Activated gamma-delta T cell treated with anti-CD3 and anti-CD28 coated beads, Interleukin-2, amount 50 U/mL, for 16 hours (primary cell): ENCODE measurements at regions not wholly inside any gene's neighbourhood (a gene's known extent, or its start where the extent isn't known, plus 50 kb on each side); places are given as distances from the start of the nearest gene placed in this dataset.
A peak's percentile ranks its signal among the peaks of the same experiment; 100 is the strongest.

Experiments used
- DNase-seq: peaks from one replicate; pipeline ENCODE4 v3.0.0-alpha.2; 2020; ENCODE audit warnings: low read depth

DNA sequence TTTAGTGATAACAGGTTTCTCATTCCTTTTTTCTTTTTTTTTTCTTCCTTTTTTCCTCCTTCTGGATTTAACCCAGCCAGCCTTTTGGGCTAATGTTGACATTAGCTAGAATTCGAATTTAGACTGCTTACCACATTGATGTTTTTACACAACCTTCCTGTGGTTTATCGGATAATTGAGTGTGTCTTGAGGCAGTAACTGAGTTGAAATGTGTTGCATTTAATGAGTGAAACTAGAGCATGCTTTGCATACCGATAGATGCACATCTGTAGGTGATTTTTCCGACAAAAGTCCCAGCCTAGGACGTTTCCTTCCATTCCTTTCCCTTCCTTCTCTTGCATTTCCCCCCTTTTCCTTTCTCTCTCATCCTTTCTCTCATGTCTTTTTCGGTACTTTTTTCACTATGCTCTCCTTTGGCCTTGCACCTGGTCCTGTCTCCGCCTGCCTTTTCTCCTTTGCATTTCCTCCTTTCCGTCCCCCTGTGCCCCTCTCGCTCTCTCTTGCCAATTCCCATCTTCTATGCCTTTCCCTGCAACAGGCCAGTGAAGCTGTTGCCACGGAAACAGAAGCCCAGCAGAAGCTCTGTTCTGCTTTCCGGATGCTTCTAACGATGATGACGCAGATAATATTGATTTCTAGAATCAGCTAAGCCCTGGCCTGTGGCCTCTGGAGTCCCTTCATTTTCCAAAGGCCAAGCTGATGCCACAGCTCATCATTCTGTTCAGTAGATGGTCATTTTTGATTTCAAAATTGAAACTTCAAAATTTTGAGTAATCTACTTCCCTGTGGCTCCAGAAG, 76.1 kb downstream of the SLC25A47 start:
- DNase-seq, result no peak

DNA sequence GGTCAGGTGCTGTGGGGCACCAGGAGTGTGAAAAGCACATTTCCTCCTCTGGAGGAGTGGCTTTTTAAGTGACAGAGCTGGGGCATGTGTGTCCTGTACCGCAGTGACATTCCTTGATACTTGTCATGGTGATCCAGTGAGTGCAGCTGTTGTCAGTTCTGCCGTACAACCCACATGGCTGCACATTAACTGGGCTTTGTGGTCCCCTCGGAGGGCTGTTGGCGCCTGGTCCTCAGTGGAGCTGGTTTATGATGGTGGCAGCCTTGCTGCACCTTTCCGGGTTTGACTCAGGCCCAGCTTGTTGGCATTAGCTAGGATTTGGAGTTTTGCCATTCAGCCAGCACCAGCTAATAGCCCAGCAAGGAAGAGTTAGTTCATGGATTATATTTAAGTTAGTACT, 77.0 kb downstream of the SLC25A47 start:
- DNase-seq, result no peak

DNA sequence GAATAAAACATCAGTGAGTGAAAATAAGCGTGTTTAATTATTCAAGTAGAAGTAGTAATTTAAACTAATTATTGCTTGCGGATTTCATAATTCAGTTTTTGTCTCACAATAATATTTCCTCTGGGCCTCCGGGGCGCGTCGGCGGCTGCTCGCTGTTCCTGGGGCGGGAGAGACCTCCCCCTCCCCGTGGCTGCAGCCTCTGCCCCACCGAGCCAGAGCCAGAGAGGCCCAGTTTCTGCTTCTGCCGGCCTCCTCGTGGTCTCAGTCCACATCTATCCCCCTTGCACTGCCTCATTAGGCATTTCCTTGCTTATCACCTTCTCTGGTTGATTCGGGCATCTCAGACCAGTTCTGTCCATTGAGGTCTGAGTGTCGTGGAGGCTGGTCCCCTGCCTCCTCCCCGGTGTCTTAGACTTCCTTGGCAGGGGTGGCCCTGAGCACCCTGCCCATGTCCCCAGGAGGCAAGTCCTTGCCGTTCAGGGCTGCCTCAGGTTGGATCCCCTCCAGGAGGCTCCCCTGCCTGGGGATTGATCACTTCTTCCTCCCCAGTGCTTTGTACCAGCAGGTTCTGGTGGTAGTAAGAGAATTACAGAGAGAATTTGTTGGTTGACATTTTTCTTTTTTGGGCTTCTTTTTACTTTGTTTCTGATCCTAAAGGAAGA, 78.0 kb downstream of the SLC25A47 start:
- no peak for DNase-seq

DNA sequence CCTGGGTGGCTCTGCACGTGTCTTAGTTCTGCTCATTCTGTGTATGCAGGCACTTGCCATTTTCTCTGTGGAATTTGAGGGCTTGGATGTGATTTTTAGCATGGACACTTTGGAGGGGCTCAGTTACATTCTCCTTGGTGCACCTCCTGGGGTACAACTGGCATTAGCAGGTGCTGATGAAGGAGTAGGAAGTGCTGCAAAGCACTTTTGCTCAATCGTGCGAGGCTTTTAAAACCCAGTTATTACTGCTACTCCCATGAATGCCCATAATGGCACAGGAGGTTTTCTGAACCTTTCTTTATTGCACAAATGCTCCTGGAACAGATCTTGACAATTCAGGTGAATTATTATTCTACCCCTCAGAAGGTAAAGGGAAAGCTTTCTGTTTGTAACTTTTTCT, 78.7 kb downstream of the SLC25A47 start:
- DNase-seq, result no peak

DNA sequence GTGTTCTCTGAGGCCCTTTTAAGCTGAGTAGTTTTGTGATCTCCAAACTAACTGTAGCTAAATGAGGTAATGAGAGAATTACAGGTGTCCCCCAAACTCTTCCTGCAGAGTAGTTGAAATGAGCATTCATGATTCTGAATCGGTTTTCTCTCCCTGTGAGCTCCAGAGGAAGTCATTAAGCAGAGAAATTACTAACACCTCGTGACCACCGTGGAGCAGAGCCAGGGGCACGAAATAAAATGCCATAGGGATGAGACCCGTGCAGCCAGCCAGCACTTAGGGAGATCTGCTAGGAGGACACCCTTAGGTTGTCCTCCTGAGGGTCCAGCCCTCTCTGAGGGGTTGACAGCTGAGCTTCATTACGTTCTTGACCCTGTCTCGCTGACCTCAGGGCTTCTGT, 79.5 kb downstream of the SLC25A47 start:
- DNase-seq, result no peak

DNA sequence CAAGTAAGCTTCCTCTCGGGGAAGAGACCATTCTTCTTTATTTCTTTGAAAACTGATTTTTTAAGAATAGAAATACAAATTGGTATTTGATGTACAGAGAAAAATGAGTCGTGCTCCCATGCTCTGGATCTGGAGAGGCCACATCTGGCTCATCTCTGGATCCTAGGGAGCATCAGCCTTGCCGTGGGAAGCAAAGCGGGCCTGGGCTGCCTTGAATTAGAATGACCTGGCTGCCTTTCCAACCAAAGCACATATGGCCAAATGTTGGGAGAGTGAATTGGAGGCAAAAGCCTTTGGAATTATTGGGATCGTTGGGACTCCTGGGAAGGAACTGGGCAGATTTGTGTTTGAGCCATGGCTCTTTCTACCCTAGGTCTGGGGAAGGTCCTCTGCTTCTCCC, 80.0 kb downstream of the SLC25A47 start:
- no peak for DNase-seq

DNA sequence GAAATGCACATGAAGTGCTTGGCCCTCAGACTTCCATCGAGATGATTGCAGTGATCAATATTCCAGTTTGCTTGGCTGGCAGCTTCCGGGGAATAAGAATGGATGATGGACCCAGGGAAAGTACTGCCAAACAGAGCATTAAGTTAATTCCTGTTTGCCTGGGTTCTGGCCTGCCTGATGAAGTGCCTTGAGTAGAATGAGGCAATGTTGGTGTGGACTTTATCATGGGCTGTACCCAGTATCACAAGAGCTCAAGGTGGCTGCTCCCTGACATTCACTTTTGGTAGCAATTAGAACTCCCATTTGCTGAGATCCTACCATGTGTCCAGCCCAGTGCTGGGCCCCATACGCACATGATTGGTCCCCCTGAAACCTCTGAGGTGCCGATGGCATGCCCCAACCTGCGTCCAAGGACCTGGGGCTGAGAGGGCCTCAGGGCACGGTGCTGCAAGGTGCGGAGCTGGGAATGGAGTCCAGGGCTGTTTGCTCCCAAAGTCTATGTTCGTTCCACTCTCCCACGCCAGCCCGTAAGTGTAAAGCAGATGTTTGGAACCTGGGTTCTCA, 80.7 kb downstream of the SLC25A47 start:
- DNase-seq, result no peak

DNA sequence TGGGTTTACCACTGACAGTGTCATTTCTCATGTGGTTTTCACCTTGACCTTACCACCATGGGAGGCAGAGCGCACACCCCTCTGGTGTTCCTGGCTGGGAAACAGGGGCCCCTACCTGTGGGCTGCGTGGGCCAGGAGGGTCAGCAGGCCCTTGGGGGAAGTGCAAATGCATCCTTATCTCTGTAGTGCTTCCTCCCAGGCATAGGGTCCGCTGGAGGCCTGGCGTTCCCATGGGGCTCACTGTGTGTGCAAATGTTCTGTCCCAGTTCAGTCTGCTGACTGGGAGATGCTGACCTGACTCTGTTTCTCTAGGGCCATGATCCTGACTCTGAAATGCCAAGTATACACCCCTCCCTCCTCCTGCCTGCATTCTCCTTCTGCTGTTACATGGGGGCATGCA, 81.3 kb downstream of the SLC25A47 start:
- no peak for DNase-seq

DNA sequence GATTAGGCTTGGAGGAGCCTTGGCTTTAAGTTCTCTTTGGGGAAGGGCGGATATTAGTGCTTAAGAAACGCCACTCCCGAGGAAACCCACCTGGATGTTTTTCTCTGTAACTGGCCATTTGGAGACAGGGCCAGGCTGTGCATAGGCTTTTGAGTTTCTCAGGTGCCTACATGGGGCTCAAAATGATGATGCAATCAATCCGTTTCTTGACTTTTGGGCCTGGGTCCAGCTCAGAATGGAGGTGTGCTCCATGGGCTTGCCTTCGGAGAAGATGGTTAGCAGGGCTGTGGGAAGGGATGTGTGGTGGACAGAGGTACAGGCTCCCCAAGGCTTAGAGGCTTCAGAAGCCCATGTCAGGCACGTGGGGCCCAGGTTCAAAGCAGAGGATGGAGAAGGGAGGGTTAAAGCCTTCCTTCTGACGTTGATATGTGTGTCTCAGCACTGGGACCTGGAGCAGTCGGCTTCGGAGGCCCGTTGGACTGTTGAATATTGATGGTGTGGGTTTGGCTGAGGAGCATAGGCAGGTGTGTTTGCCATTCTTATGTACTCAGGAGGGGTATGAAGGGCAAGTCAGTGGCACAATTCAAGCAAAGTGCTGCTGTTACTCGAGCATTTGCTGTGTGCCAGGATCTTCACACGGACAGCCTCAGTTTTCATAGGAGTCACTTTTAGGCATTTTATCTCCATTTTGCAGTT, 82.8 kb downstream of the SLC25A47 start:
- no peak for DNase-seq

DNA sequence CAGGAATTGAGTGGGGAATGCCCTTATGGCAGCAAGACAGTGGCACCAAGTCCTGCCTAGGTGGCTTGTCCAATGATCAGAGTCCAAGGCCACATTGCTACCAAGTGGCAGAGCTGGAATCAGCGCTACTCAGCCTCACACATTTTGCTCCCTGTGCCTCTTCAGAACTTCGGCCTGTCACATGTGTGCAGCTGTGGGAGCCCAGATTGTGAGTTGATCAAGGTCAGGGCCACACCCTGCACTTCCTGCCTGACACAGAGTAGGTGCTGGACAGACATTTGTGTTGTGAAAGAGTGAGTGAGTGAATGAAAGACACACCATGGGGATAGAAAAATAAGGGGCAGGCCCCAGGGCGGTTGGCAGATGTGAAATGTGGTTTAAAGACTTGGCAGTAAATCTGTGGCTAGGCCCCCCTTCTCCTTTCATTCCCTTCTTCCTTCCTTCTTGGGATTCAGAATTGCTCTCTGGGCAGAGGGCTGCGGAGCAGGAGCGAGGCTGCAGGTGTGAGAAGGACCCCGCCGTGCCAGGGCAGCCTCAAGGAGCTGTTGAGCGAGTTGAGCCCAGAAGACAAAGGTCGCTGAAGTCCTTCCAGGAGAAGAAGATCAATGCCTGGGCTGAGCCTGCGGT, 83.5 kb downstream of the SLC25A47 start:
- DNase-seq, result peak; percentile 5

DNA sequence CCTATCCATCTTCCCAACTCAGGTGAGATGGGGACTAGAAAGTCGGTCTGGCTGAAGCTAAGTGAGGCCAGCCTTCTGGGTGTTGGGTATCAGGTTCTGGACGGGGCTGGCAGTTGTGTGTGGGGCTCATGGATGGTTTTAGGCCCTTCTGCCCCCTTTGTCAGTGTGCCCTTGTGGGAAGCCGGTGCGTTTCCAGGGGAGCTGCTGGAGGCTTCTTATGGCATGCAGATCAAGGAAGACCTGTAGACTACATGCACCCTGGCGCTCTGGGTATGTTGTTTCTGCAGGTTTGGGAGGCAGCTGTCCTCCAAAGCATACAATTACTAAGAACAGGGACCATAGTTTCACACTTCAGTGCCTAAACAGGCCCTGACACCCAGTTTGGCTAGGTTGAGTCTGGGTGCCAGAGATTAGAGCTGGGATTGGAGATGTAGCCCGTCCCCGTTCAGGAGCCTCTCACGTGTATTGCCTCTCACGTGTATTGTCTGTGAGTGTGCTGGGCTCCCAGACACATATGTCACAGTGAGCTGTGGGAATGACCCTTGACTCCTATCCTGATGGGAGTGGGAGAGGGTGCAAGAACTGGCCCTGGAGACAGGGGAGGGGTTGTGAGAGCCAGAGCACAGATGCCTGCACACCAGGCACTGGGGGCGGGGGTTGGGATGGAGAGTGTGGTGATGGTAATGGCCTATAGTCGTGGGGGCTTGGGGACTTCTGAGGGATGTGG, 84.4 kb downstream of the SLC25A47 start:
- DNase-seq, result no peak

DNA sequence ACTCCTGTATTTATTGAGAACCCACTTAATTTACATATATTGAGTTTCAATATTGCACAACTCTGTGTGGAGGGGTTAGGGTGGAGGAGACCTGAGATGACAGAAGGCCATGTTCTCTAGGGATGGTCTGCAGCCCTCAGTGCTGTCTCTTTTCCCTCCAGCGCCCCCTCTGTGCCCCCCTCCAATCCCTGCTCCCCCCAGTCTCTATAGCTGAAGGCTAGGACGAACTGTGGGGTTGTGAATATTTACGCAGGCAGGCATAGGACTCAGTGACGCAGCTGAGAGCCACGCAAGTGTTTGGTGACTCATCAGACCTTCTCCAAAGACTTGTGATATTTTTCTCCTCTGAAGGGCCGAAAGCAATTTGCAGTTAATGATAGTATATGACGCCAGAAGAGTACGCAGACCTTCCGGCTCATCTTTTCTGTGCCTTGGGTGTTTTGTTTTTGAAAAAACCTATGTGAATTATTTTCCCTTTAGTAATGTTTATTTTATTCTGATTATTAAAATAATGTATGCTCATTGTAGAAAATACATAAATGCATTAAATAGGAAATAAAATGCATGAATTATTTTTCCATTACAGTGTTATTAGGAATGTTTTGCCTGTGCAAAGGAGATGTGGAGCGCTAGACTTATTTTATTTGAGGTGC, 85.3 kb downstream of the SLC25A47 start:
- no peak for DNase-seq

DNA sequence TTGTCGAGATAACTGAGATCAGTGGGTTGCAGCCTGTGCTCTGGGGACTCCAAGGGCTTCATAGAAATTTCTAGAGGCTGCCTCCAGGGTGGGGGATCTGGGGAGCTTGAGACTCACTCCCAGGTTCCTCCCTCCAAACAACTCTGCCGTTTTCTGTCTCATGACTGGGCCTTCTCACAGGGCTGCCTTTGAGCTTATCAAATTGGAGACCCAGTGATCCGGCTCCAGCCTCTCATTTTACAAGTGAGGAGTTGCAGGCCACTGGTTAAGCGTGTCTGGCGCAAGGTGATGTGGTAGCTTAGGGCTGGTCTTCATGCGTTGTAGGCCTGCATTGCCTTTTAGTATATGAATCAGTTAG, 85.8 kb downstream of the SLC25A47 start:
- no peak for DNase-seq

DNA sequence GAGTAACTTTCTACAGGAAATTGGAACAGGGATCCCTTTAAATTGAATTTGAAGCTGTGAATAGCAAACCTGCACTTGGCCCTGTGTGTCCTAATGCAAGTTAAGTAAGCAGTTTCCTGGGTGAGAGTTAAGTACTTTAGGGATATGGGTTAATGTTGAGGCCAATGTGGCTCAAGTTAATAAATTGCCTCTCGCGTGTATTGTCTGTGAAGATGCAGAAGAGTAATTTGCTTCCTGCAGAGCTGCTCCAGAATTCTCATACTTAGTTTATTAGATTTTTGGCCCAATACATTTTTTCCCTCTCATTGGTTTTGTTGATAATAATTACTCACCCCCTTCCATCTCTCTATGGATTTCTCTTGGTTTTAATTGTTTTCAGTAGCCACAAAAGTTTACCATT, 86.5 kb downstream of the SLC25A47 start:
- no peak for DNase-seq

DNA sequence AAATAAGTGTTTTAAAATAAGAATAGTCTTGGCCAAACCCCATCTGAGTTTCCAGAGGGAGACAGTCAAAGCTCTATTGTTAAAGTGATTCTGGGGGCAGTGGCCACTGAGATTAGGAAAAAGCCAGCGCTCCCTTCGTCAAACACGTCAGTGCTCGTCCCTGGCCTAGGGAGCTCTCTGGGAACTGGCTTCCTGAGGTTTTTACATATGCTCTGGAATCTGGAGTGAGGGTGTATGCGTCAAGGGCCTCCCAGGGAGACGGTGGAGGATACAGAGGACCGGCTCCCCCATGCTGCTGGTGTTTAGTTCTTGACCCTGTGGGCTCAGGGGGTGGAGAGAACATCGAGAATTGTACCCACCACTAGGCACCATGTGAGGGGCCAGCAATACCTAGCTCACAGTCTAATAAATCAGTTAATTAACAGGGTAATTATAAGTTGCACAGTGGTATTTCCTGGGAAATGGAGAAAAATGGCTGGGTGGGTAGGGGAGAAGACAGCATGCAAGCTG, 87.0 kb downstream of the SLC25A47 start:
- DNase-seq, result no peak

DNA sequence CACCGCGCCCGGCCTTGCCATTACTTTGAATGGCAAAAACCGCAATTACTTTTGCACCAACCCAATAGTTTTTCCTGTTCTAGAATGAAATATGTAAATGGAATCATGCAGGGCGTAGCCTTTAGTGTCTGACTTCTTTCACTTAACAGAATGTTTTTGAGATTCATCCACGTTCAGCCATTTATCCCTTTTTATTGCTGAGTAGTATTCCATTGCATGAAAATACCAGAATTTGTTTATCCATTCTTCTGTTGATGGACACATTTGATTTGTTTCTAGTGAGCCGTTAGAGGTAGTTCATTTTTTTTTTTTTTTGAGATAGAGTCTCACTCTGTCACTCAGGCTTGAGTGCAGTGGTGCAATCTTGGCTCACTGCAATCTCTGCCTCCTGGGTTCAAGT, 90.6 kb downstream of the SLC25A47 start:
- DNase-seq, result no peak

DNA sequence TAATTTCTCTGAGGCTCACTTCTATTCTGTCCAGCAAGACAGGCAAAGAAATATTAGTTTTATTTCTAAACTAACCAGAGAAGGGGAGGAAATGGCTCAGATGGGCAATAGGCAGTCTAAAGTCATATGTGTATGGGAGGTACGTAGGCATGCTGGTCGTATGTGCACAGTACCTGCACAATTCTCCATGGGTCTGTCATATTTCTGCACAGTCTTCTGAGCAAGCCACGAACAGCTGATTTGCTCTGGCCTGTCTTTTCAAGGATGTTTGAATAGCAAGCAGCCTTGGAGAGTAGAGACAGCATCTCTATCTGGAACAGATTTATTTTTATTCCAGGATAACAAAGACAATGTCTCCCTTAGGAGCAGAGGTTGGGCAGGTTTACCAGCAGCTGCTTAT, 92.1 kb downstream of the SLC25A47 start:
- no peak for DNase-seq

DNA sequence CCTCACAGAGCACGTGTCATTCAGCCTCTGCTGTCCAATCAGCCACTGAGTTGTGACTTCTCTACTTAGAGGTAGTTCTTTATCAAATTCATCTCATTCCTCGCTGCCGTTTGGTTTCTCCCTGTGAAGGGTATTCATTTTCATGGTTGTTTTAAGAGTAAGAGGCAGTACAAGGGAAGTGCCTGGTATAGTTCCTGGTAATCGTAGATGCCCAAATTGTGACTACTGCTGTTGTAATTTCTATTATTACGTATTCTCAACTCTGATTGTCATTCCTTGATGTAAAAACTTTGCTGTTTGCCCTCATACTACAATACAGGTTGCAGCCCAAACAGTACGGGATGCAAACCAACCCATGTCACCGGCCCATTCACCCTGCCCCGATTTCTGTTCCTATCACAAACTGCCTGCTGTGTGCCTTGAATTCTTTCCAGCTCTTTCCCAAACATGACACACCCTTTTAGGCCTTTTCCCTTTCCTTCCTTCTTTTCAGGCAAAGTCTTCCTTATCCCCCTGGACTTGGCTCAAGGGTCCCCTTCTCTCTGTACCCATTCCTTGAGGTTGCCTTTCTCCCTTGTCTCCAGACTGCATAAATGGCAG, 93.0 kb downstream of the SLC25A47 start:
- DNase-seq, result no peak

DNA sequence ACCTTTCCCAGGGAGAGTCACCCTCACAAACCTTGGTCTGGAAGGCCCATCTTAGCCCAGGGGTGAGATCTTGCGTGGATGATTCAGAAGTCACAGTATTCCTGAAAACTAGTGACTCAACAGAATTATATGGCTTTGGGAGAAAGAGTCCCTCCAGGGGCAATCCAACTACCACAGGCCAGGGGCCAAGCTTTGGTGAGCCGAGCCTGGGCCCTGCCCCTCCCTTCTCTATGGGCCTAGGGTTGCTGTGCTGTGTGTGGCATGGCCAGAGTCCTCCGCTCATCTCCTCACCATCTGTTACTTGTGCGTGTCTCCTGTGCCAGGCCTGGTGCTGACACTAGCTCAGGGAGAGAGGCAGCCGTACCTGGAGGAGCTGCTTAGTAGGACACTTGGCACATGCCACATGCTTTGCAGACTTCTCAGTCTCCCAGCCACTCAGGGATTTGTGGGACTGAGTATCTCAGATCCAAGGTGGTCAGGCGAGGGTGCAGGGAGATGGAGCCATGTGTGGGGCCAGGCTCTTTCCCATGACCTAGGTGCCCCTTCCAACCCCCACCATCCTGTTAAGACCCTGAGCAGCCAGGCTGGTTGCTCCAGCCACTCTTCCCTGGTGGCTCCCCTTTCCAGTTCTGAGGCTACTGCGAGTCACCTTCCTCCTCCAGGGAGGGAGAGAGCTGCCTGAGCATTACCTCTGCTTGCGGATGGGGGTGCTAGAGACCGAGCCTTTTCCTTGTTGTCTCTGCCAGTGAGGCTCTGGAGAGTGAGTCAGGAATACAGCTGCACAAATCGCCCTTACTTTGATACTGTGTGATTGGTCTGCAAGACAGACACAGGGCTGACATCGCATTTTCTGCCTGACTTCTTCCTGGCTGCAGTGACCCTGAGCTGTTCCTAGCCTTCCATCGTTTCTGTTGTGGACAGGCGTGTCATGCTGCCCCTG, 94.1 kb downstream of the SLC25A47 start:
- DNase-seq, result no peak

DNA sequence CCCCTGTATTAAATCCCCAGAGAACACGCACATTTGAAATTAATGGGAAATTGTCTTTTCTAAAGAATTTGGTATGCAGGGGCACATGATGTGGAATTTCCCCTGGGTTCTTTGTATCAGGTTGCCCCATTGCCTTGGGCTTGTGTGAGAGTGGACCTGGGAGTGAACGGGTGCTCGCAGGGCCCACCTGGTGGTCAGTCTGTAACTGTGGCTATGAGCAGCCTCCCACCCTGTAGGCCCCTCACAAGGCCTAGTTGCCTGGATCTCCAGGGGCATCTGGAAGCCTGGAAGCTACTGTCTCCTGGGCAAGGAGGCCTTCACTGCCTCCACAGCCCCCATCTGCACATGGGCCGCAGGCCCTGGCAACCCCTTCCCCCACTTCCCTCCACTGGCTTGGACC, 96.7 kb downstream of the SLC25A47 start:
- no peak for DNase-seq
